Nephron (organoid): ENCODE measurements at regions not wholly inside any gene's neighbourhood (a gene's known extent, or its start where the extent isn't known, plus 50 kb on each side); places are given as distances from the start of the nearest gene placed in this dataset.
A peak's percentile ranks its signal among the peaks of the same experiment; 100 is the strongest.
"Not testable (repeated sequence)": the region's sequence is repeated elsewhere in the genome, so short reads cannot be mapped to it uniquely, and the experiment has no call there.

Source experiments
- H3K27ac Mint-ChIP-seq, 3 experiments: 2 replicates each; pipeline ENCODE4 v1.8.0; 2020; ENCODE audit warnings: mixed read lengths in 3 of 3, mild to moderate bottlenecking in 2 of 3, moderate library complexity in 1 of 3
- H3K27me3 Mint-ChIP-seq: 2 replicates; pipeline ENCODE4 v1.8.0; 2021; ENCODE audit warnings: low read depth, mild to moderate bottlenecking, moderate library complexity, mixed read lengths
- H3K36me3 Mint-ChIP-seq: 2 replicates; pipeline ENCODE4 v1.8.0; 2020; ENCODE audit warnings: low read depth, mixed read lengths
- H3K4me1 Mint-ChIP-seq: 2 replicates; pipeline ENCODE4 v1.8.0; 2020; ENCODE audit warnings: mixed read lengths
- H3K4me3 Mint-ChIP-seq, 3 experiments: 2 replicates each; pipeline ENCODE4 v1.8.0; 2020; ENCODE audit warnings: mild to moderate bottlenecking in 3 of 3, mixed read lengths in 3 of 3, moderate library complexity in 2 of 3
- H3K9me3 Mint-ChIP-seq: 2 replicates; pipeline ENCODE4 v1.8.0; 2020; ENCODE audit warnings: mixed read lengths
- TF ChIP-seq, protein P1 (sequence below), 3 experiments: fragments of 200-600 bp; sonication (generic); IDR thresholded peaks; one replicate each; pipeline ENCODE4 v1.5.0; 2021; ENCODE audit warnings: antibody characterized with exemption in 3 of 3; ENCODE audit not compliant: unreplicated experiment in 3 of 3

DNA sequence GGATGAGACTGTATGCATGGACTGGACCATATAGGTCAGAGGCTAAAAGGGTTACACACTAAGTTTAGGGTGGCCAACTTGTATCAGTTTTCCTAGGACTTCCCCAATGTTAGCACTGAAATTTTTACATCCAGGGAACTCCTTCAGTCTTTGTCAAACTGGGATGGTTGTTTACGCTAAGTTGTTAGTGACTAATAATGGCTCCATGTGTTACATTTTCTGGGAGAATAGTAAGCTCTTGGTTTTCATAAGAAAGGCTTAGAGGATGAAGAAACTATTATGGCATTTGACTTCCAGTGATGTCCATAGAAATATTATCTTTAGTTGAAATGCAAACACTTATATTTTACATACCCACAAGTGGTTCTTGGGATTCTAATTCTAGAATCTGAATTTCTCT lies 57.9 kb upstream of the ST3GAL6 start:
- TF ChIP-seq, protein P1, sequence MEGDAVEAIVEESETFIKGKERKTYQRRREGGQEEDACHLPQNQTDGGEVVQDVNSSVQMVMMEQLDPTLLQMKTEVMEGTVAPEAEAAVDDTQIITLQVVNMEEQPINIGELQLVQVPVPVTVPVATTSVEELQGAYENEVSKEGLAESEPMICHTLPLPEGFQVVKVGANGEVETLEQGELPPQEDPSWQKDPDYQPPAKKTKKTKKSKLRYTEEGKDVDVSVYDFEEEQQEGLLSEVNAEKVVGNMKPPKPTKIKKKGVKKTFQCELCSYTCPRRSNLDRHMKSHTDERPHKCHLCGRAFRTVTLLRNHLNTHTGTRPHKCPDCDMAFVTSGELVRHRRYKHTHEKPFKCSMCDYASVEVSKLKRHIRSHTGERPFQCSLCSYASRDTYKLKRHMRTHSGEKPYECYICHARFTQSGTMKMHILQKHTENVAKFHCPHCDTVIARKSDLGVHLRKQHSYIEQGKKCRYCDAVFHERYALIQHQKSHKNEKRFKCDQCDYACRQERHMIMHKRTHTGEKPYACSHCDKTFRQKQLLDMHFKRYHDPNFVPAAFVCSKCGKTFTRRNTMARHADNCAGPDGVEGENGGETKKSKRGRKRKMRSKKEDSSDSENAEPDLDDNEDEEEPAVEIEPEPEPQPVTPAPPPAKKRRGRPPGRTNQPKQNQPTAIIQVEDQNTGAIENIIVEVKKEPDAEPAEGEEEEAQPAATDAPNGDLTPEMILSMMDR (IDR thresholded peaks at IDR 0.05; ENCODE audit: unreplicated experiment in 3 of 3): no peak
- H3K4me1 Mint-ChIP-seq: peaks cover 13% of the 10 kb centered on the region
- no peaks in the 10 kb centered on the region for H3K36me3 Mint-ChIP-seq
- no peaks in the 10 kb centered on the region for H3K9me3 Mint-ChIP-seq
- H3K27me3 Mint-ChIP-seq: peaks cover 5% of the 10 kb centered on the region
- no peak overlapping the region for H3K4me3 Mint-ChIP-seq
- no peak overlapping the region for H3K27ac Mint-ChIP-seq

DNA sequence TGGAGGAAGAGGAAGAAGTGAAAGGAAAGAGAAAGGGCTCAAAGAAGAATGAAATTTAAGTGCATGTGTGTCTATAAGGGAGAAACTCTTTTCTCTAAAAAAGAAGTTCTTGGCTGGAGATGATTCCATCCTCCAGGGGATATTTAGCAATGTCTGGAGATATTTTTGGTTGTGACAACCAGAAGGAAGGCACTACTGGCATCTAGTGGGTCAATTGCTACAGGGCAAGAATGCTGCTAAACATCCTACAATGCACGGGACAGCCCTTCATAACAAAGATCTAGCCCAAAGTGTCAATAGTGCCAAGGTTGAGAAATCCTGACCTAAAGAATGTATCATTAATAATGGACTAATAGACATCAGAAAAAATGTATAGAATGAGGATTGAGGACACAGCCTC lies 57.4 kb upstream of the ST3GAL6 start:
- H3K4me3 Mint-ChIP-seq: no peak overlapping the region
- H3K9me3 Mint-ChIP-seq: no peaks in the 10 kb centered on the region

DNA sequence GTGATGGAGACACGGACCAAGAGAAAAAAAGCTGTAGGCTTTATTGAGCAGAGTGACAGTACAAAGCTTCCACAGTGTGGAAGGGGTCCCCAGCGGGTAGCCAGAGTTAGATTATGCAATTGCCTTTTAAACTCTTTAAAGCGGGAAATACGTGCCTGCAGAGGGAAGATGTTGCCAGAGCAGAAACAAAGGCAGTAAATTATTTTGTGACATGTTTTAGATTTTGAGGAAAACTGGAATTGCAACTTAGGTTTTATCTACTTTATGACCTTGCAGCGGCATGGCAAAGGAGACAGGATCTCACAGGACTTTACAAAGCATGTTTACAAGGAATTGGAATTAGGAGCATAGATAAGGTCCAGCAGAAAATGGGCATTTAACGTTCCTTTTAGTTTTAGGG lies 54.5 kb upstream of the ST3GAL6 start:
- Mint-ChIP-seq H3K4me1 (peaks cover 17% of the 10 kb centered on the region), H3K27ac (peak overlapping the region; percentile 3 to 51 (median 19))
- H3K9me3 Mint-ChIP-seq, H3K4me3 Mint-ChIP-seq, H3K36me3 Mint-ChIP-seq, H3K27me3 Mint-ChIP-seq: not testable (repeated sequence)

More for the DNA sequence above, 57.4 kb upstream of the ST3GAL6 start:
- TF ChIP-seq, protein P1 (IDR thresholded peaks at IDR 0.05; ENCODE audit: unreplicated experiment in 3 of 3): no peak
- peaks cover 17% of the 10 kb centered on the region for H3K4me1 Mint-ChIP-seq
- no peaks in the 10 kb centered on the region for H3K36me3 Mint-ChIP-seq
- H3K27ac Mint-ChIP-seq: no peak overlapping the region
- peaks cover 5% of the 10 kb centered on the region for H3K27me3 Mint-ChIP-seq

DNA sequence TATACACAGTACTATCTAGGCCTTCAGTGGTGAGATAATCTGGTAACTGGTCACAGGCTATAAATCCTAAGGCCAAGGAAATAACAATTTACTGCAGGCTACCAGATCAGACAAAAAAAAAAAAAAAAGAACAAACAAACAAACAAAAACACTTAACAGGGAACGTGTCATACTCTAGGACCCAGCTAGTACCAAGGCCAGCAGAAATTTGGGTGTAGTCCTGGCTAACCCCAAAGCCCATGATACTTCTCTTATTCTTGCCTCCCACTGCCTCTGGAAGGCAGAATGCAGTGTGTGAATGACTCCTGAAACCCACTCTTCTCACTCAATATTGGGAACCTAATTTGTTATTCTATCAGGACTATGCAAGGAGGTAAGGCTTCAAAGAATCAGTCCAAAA lies 53.7 kb upstream of the ST3GAL6 start:
- Mint-ChIP-seq H3K36me3 (no peaks in the 10 kb centered on the region), H3K27ac (peak overlapping the region in 2 of 3 experiments; percentile 4 to 62)
- TF ChIP-seq, protein P1 (IDR thresholded peaks at IDR 0.05; ENCODE audit: unreplicated experiment in 3 of 3): no peak

DNA sequence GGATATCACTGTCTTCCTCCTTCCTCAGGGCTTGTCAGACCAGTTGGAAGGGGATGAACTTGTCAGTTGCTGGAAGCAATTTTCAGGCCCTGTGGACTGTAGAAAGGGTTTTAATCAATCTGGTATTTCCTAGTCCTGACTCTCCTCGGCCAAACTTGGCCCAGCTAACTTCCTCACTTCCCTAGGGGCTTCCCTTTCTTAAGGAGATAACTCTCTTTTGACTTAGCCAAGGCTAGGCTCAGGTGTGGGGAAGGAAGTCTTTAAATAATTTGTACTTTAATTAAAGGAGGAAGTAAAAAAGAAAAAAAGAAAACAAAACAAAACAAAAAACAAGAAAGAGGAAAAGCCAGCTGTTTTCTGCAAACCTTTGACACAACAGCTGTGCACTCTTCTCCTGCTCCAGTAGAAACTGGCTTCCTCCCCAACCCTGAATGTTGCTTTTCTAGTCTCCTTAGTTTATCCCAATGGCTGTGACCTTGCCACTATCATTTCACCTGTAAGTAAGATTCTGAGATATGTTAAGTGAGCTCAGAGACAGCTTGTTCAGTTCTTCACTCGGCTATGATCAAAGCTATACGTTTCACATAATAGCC lies 53.0 kb upstream of the ST3GAL6 start:
- Mint-ChIP-seq H3K9me3 (no peaks in the 10 kb centered on the region), H3K27me3 (no peaks in the 10 kb centered on the region), H3K4me1 (peaks cover 17% of the 10 kb centered on the region), H3K27ac (peak overlapping the region; percentile 4 to 62 (median 18)), H3K4me3 (no peak overlapping the region), H3K36me3 (no peaks in the 10 kb centered on the region)
- TF ChIP-seq, protein P1 (IDR thresholded peaks at IDR 0.05; ENCODE audit: unreplicated experiment in 3 of 3): no peak

More for the DNA sequence above, 53.7 kb upstream of the ST3GAL6 start:
- Mint-ChIP-seq H3K9me3 (no peaks in the 10 kb centered on the region), H3K27me3 (no peaks in the 10 kb centered on the region), H3K4me3 (no peak overlapping the region), H3K4me1 (peaks cover 17% of the 10 kb centered on the region)

DNA sequence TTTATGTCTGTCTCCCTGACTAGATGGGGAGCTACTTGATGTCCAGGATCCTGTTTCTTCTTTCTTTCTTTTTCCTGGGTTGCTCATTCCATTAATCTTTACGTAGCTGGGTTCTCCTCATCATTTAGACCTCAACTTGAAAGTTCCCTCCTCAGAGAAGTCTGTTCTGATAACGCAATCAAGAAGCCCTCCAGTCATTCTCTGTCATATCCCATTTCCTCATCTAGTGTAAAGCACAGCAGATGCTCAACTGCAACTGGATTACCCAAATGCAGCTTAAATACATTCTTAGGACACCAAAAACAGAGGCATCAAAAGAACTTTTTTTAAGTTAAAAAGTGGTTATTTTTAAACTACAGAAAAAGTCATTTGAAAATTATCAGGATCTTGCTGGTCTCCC lies 51.7 kb upstream of the ST3GAL6 start:
- Mint-ChIP-seq H3K4me1 (peaks cover 17% of the 10 kb centered on the region), H3K36me3 (no peaks in the 10 kb centered on the region), H3K9me3 (no peaks in the 10 kb centered on the region), H3K27me3 (no peaks in the 10 kb centered on the region), H3K27ac (no peak overlapping the region), H3K4me3 (no peak overlapping the region)
- TF ChIP-seq, protein P1 (IDR thresholded peaks at IDR 0.05; ENCODE audit: unreplicated experiment in 3 of 3): no peak
